Right lobe of liver (tissue), 4 donors: ENCODE measurements at regions not wholly inside any gene's neighbourhood (a gene's known extent, or its start where the extent isn't known, plus 50 kb on each side); places are given as distances from the start of the nearest gene placed in this dataset.

Experiments used
- POLR2A ChIP-seq: fragments of 450-650 bp; IDR thresholded peaks from one replicate; pipeline ENCODE4 v1.6.1; 2017; ENCODE audit warnings: antibody characterized with exemption, mild to moderate bottlenecking
- TF ChIP-seq, protein P1 (sequence below), 4 donors: fragments of 200-600 bp in 3 of 4; fragments of 450-650 bp in 1 of 4; IDR thresholded peaks; one replicate each; pipeline versions ENCODE4 v1.5.1 to v1.8.0; 2016 to 2022; ENCODE audit warnings: antibody characterized with exemption in 4 of 4, mild to moderate bottlenecking in 2 of 4
- donor health status: DM: no; HTN: no; CAD: no.
- donor health status: DM: no; HTN: no; CAD: no.
- donor health status: DM: no; HTN: yes; CAD: no.

DNA sequence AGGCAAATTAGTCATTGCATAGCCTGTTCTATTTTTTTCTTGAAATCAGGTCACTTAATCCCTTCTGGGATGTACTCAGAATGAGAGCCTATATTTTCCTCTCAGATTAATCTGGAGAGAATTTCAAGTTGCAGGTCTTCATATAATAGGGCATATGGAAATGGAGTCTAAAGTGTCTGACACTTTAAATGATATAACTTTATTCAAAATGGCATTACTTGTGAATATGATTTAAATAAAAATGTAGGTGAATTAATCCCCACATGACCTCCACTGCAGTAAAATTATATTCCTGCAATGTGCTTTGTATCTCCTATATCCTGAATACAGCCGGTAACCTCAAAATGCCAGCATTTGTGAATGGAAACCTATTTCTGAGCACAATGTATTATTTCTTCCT lies 172.5 kb upstream of the BTBD3 start:
- TF ChIP-seq, protein P1, sequence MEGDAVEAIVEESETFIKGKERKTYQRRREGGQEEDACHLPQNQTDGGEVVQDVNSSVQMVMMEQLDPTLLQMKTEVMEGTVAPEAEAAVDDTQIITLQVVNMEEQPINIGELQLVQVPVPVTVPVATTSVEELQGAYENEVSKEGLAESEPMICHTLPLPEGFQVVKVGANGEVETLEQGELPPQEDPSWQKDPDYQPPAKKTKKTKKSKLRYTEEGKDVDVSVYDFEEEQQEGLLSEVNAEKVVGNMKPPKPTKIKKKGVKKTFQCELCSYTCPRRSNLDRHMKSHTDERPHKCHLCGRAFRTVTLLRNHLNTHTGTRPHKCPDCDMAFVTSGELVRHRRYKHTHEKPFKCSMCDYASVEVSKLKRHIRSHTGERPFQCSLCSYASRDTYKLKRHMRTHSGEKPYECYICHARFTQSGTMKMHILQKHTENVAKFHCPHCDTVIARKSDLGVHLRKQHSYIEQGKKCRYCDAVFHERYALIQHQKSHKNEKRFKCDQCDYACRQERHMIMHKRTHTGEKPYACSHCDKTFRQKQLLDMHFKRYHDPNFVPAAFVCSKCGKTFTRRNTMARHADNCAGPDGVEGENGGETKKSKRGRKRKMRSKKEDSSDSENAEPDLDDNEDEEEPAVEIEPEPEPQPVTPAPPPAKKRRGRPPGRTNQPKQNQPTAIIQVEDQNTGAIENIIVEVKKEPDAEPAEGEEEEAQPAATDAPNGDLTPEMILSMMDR (IDR thresholded peaks at IDR 0.05): no peak
- no peak for TF ChIP-seq POLR2A
